K562 (cell line): ENCODE measurements at regions not wholly inside any gene's neighbourhood (a gene's known extent, or its start where the extent isn't known, plus 50 kb on each side); places are given as distances from the start of the nearest gene placed in this dataset.

Experiments
- ARHGAP35 ChIP-seq: fragments of 450-650 bp; IDR thresholded peaks from 2 replicates; pipeline ENCODE4 v1.6.1; 2018; ENCODE audit not compliant: partially characterized antibody
- BHLHE40 ChIP-seq: IDR thresholded peaks from 2 replicates; pipeline ENCODE4 v1.6.1; 2011; ENCODE audit warnings: low read length, improper control_type of control experiment
- CHD2 ChIP-seq: IDR thresholded peaks from 2 replicates; pipeline ENCODE4 v1.6.1; 2011; ENCODE audit warnings: low read depth, low read length
- ERF ChIP-seq: fragments of 450-650 bp; formaldehyde crosslinking; IDR thresholded peaks from 2 replicates; pipeline ENCODE4 v1.4.0; 2020; ENCODE audit warnings: mild to moderate bottlenecking, mixed read lengths
- FOXM1 ChIP-seq, 2 experiments: fragments of 450-650 bp in 1 of 2; sonication (generic) in 1 of 2; formaldehyde crosslinking in 1 of 2; IDR thresholded peaks; 2 replicates each; pipeline versions ENCODE4 v1.6.1 to v1.9.0; 2017 to 2022; ENCODE audit warnings: low read depth in 2 of 2, mild to moderate bottlenecking in 2 of 2, missing genetic modification reagents in 1 of 2, moderate library complexity in 1 of 2
- HOMEZ ChIP-seq: fragments of 250-450 bp; sonication (Bioruptor Pico); IDR thresholded peaks from 2 replicates; pipeline ENCODE4 v1.4.0; 2020; ENCODE audit warnings: mild to moderate bottlenecking, moderate library complexity
- LARP7 ChIP-seq: fragments of 450-650 bp; IDR thresholded peaks from 2 replicates; pipeline ENCODE4 v1.6.1; 2016
- MAFK ChIP-seq: IDR thresholded peaks from 2 replicates; pipeline ENCODE4 v1.6.1; 2011; ENCODE audit warnings: low read length, improper control_type of control experiment
- MYC ChIP-seq, 2 experiments: fragments of 250-450 bp in 1 of 2; sonication (Bioruptor Pico) in 1 of 2; IDR thresholded peaks; 2 replicates each; pipeline versions ENCODE4 v1.5.1 to v1.6.1; 2012 to 2021; ENCODE audit warnings: low read depth in 2 of 2, borderline replicate concordance in 1 of 2, improper control_type of control experiment in 1 of 2, low read length in 1 of 2, mild to moderate bottlenecking in 1 of 2, moderate library complexity in 1 of 2
- NCOA2 ChIP-seq, 2 experiments: fragments of 450-650 bp; IDR thresholded peaks; 2 replicates each; pipeline ENCODE4 v1.6.1; 2018; ENCODE audit warnings: mild to moderate bottlenecking in 2 of 2, moderate library complexity in 1 of 2; ENCODE audit not compliant: partially characterized antibody in 2 of 2
- NEUROD1 ChIP-seq: fragments of 150-350 bp; IDR thresholded peaks from 2 replicates; pipeline ENCODE4 v1.6.1; 2014; ENCODE audit warnings: borderline replicate concordance, low read length, low read depth; ENCODE audit not compliant: partially characterized antibody
- TCF7 ChIP-seq: sonication (generic); IDR thresholded peaks from 2 replicates; pipeline ENCODE4 v1.6.1; 2016; ENCODE audit warnings: antibody characterized with exemption, borderline replicate concordance
- TEAD1 ChIP-seq, 2 experiments: fragments of 450-650 bp in 1 of 2; sonication (generic) in 1 of 2; formaldehyde crosslinking; IDR thresholded peaks; 2 replicates each; pipeline versions ENCODE4 v1.4.0 to v1.8.0; 2020 to 2022; ENCODE audit warnings: mild to moderate bottlenecking in 2 of 2, missing genetic modification reagents in 1 of 2
- TRIM24 ChIP-seq, 2 experiments: fragments of 450-650 bp; IDR thresholded peaks; 2 replicates each; pipeline ENCODE4 v1.6.1; 2016
- ZBTB1 ChIP-seq: sonication (generic); formaldehyde crosslinking; IDR thresholded peaks from 2 replicates; pipeline ENCODE4 v1.8.1; 2023; ENCODE audit warnings: missing genetic modification reagents, low read depth, mild to moderate bottlenecking, borderline replicate concordance
- ZBTB43 ChIP-seq: sonication (generic); formaldehyde crosslinking; IDR thresholded peaks from 2 replicates; pipeline ENCODE4 v1.8.0; 2023; ENCODE audit warnings: mild to moderate bottlenecking, missing genetic modification reagents
- ZBTB7A ChIP-seq: IDR thresholded peaks from 2 replicates; pipeline ENCODE4 v1.6.1; 2011; ENCODE audit warnings: low read depth, mild to moderate bottlenecking, low read length, moderate library complexity, borderline replicate concordance; ENCODE audit not compliant: control insufficient read depth
- ZC3H4 ChIP-seq: sonication (generic); formaldehyde crosslinking; IDR thresholded peaks from 2 replicates; pipeline ENCODE4 v1.9.0; 2021; ENCODE audit warnings: missing genetic modification reagents, borderline replicate concordance
- ZNF445 ChIP-seq: fragments of 250-450 bp; sonication (Bioruptor Pico); IDR thresholded peaks from 2 replicates; pipeline ENCODE4 v1.4.0; 2020; ENCODE audit warnings: low read depth, mild to moderate bottlenecking, moderate library complexity
- ZNF551 ChIP-seq: fragments of 250-450 bp; sonication (Bioruptor Pico); IDR thresholded peaks from 2 replicates; pipeline ENCODE4 v1.5.0; 2021; ENCODE audit warnings: mild to moderate bottlenecking, moderate library complexity
- ZNF717 ChIP-seq: fragments of 250-450 bp; sonication (Bioruptor Pico); IDR thresholded peaks from 2 replicates; pipeline ENCODE4 v1.5.0; 2021
- ZNF778 ChIP-seq: fragments of 450-650 bp; formaldehyde crosslinking; IDR thresholded peaks from 2 replicates; pipeline ENCODE4 v1.4.0; 2020; ENCODE audit warnings: mild to moderate bottlenecking, moderate library complexity
- TF ChIP-seq, protein P1 (sequence below): fragments of 450-650 bp; IDR thresholded peaks from 2 replicates; pipeline ENCODE4 v1.6.1; 2016; ENCODE audit warnings: missing biosample characterization, missing genetic modification characterization
- TF ChIP-seq, protein P2 (sequence below): fragments of 250-450 bp; sonication (Bioruptor Pico); IDR thresholded peaks from 2 replicates; pipeline ENCODE4 v1.5.0; 2021

DNA sequence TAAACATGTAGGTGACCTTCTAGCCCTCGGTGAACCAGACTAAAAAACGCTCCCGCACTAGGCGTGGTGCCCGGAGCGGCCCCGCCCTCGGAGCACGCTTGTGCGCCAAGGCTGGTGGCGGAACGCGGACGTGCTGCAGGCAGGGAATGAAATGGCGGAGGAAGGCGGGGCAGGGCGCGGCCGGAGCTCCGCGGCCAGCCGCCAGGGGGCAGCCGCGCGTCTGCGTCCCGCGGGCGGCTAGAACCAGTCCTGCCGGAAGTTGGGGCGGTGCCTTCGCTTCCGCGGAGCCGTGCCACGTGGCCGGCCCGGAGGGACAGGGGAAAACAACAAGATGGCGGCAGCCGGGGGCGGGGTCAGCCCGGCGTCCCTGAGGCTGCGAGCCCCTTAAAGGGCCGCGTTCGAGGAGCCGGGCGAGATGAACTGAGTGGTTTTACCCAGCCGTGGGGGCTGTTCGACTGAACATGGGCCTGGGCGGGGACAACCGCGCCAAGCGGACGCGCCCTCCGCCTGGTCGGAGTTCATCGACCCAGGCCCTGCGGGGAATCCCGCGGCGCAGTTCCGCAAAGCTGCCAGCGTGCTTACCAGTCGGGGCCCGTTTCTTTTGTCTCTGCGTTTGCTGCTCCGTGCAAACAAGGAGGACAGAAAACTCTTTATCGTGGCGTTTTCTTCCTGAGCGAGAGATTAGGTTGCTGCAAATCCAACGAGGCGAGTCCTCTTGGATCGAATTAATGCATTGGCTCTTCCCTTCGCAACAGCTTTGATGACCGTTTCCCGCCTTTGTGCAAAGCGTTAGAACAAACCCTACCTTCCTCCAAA is 90.9 kb upstream of the CHD2 start (continued):
- TF ChIP-seq ZBTB43 (CRISPR knock-in tag) (no peak; the same call in 1 of the 2 replicates), BHLHE40 (peak; percentile 70), LARP7 (no peak), ZBTB1 (0 out of 2 replicates have a peak, but pooled peaks have one; percentile 75), ARHGAP35 (no peak), MYC (IDR thresholded peaks at IDR 0.05; ENCODE audit: low read depth, low read length) (peak; percentile 100), MYC (CRISPR knock-in tag; IDR thresholded peaks at IDR 0.05; ENCODE audit: borderline replicate concordance, low read depth) (peak; percentile 94; the same call in 1 of the 2 replicates), NCOA2 (IDR thresholded peaks at IDR 0.05; ENCODE audit: partially characterized antibody in 2 of 2) (no peak), TRIM24 (IDR thresholded peaks at IDR 0.05) (0 out of 4 replicates have a peak, but pooled peaks of 1 of the 2 experiments have one; percentile 6), ZNF551 (CRISPR knock-in tag) (no peak), ZNF778 (no peak), NEUROD1 (peak; percentile 93), MAFK (no peak), ZNF445 (no peak), TEAD1 (CRISPR knock-in tag; IDR thresholded peaks at IDR 0.05) (peak in 1 of 2 experiments; percentile 93; a peak in 2 of 4 replicates), ZNF717 (CRISPR knock-in tag) (no peak), CHD2 (no peak), ERF (peak; percentile 78), ZC3H4 (CRISPR knock-in tag) (no peak), ZBTB7A (0 out of 2 replicates have a peak, but pooled peaks have one; percentile 17), HOMEZ (CRISPR knock-in tag) (no peak), FOXM1 (IDR thresholded peaks at IDR 0.05; ENCODE audit: low read depth) (0 out of 2 replicates have a peak, but pooled peaks have one; percentile 25), FOXM1 (CRISPR knock-in tag; IDR thresholded peaks at IDR 0.05; ENCODE audit: low read depth) (peak; percentile 81; the same call in 1 of the 2 replicates), TCF7 (peak; percentile 82)
- TF ChIP-seq, protein P1, sequence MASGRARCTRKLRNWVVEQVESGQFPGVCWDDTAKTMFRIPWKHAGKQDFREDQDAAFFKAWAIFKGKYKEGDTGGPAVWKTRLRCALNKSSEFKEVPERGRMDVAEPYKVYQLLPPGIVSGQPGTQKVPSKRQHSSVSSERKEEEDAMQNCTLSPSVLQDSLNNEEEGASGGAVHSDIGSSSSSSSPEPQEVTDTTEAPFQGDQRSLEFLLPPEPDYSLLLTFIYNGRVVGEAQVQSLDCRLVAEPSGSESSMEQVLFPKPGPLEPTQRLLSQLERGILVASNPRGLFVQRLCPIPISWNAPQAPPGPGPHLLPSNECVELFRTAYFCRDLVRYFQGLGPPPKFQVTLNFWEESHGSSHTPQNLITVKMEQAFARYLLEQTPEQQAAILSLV (tag), result 0 out of 2 replicates have a peak, but pooled peaks have one; percentile 12
- TF ChIP-seq, protein P2, sequence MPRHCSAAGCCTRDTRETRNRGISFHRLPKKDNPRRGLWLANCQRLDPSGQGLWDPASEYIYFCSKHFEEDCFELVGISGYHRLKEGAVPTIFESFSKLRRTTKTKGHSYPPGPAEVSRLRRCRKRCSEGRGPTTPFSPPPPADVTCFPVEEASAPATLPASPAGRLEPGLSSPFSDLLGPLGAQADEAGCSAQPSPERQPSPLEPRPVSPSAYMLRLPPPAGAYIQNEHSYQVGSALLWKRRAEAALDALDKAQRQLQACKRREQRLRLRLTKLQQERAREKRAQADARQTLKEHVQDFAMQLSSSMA (CRISPR knock-in tag), result no peak
